ENCODE measurements at regions not wholly inside any gene's neighbourhood (a gene's known extent, or its start where the extent isn't known, plus 50 kb on each side); places are given as distances from the start of the nearest gene placed in this dataset.

DNA sequence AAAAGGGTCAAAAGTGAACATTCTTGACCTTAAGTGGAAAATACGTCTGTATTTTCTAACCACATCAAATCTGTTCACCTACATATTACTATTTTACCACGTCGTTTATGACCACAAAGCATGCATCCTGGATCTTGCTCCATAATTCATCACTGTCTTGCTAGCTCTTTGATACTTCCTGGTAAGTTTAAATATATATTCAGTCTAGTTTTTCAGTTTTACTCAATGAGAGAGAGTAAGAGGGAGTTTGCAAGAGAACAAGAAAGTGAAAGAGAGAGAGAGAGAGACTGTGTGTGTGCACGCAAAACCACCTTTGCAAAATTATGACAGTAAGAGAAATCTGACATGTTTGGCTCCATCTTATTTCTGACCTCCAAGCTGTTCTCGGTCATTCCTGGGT, 173.7 kb upstream of the GALNTL6 start:
- ATAC-seq (no peak), DNase-seq (ENCODE audit: low spot score) (no peak)

- no peak for ATAC-seq
- no peak for DNase-seq (ENCODE audit: low spot score)
These were observed 176.6 kb upstream of the GALNTL6 start for GRCh38 chr4:171636606-171637005.

- DNase-seq (ENCODE audit: low spot score), result no peak
These were observed 183.5 kb upstream of the GALNTL6 start for GRCh38 chr4:171629737-171630136.

DNA sequence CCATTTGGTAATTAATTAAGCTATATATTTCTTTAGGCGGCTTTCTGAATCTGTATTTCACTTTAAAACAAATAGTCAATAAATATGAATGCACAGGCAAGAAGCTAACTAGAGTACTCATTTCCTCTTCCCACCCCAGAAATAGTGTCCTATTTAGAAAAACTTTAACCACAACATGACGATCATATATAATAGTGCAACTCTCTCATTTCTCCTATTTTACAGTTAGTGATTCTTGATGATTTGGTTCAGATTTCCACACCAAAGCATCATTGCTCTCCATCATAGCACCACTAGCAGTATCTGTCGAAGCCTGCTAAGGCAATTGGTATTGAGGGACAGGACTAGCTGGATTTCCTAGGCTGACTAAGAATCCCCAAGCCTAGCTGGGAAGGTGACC, 184.0 kb upstream of the GALNTL6 start:
- no peak for DNase-seq (ENCODE audit: low spot score)
- ATAC-seq, result no peak

More at GRCh38 chr4:171629737-171630136, 183.5 kb upstream of the GALNTL6 start:
- no peak for ATAC-seq

DNA sequence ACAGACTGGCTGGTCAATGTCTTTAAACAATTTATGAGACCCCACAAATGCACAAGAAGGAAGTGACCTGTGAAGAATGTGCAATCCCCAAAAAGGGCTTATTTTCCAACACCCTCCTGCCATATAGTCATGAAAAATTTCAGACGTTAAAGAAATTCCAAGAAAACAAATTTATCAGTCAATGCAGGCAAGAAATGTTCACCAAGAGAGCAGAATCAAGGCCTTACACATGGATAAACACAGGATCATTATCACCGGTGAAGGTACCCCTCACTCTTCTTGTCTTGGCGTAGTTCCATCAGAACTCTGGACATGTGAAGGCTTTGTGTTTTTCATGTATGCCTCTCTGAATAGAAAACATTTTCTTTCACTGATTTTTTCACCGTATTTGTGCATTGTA, 186.7 kb upstream of the GALNTL6 start:
- ATAC-seq (no peak), DNase-seq (ENCODE audit: low spot score) (no peak)

DNA sequence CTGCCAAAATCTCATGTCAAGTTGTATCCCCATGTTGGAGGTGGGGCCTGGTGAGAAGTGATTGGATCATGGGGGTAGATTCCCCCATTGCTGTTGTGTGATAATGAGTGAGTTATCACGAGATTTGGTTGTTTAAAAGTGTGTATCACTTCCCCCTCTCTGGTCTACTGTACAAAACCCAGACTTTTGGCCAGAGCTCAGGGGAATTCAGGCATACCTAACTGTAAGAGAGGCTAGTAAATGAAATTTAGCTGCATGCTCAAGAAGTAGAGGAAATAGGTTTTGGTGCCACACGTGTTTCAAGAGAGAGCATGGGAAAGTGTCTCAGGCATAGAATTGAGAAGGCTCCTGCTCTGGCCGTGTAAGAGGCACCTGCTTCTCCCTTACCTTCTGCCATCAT, 190.5 kb upstream of the GALNTL6 start:
- ATAC-seq (no peak), DNase-seq (ENCODE audit: low spot score) (no peak)

GRCh38 chr4:171621646-171622045, 191.6 kb upstream of the GALNTL6 start:
- no peak for ATAC-seq
- DNase-seq (ENCODE audit: low spot score), result no peak

- DNase-seq (ENCODE audit: low spot score) (no peak), ATAC-seq (no peak)
These were observed 200.3 kb upstream of the GALNTL6 start for GRCh38 chr4:171612907-171613306.

- ATAC-seq (no peak), DNase-seq (ENCODE audit: low spot score) (no peak)
These were observed 210.4 kb upstream of the GALNTL6 start for GRCh38 chr4:171602638-171603355.

DNA sequence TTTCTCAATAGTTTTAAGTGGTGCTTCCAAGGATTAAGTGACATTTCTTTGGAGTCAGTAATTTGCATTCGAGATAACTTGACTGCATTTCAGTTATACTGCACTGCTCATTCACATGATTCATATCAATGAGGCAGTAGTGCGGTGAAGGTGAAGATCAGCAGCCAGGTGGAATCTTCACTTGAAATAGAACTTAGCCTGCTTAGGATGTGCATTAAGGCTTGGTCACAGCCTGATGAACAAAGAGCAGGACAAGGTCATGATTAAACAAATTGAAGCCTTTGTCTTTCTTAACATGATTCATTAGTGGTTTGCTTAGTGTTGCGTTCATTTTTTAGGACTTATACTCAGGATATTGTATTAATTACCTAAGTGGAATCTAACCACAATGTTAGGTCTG, 212.1 kb upstream of the GALNTL6 start:
- DNase-seq (ENCODE audit: low spot score), result no peak
- no peak for ATAC-seq

DNA sequence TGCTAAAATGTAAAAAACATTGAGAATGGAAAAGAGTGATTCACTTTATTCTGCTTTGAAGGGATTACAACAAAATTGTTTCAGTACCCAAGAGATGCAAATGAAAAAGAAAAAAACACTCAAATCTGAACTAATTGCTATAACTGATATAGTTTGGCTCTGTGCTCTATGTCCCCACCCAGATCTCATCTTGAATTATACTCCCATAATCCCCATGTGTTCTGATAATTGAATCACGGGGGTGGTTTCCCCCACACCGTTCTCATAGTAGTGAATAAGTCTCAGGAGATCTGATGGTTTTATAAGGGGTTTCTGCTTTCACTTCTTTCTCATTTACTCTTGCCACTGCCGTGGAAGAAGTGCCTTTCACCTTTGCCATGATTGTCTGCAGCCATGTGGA, 213.6 kb upstream of the GALNTL6 start:
- DNase-seq (ENCODE audit: low spot score) (no peak), ATAC-seq (no peak)

- ATAC-seq (no peak), DNase-seq (ENCODE audit: low spot score) (no peak)
These were observed 218.9 kb upstream of the GALNTL6 start for GRCh38 chr4:171594293-171594692.

- DNase-seq (ENCODE audit: low spot score), result no peak
- no peak for ATAC-seq
These were observed 222.5 kb upstream of the GALNTL6 start for GRCh38 chr4:171590716-171591115.

- no peak for DNase-seq (ENCODE audit: low spot score)
- no peak for ATAC-seq
These were observed 224.4 kb upstream of the GALNTL6 start for GRCh38 chr4:171588764-171589163.

DNA sequence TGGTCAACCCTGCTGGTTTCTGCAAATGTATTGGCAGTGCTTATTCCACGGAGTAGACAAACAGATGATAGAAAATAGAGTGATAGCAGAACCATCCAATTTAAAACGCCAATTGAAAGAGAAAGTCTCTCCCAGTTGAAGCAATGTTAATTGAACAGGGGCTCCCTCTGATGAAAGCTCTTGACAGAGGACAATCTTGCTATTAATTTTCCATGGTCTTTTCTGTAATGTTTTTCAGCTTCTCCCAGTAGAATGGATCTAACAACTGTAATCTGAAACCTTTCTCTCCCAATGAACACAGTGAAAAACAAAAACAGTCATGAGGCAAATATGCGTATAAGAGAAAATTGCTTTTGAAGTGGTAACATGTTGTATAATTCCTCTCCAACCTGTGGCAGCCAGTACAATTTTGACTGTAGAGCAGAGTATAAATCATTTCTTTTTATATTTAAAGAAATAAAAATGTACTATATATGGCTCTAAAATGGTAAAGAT, 225.1 kb upstream of the GALNTL6 start:
- DNase-seq (ENCODE audit: low spot score) (no peak), ATAC-seq (no peak)

DNA sequence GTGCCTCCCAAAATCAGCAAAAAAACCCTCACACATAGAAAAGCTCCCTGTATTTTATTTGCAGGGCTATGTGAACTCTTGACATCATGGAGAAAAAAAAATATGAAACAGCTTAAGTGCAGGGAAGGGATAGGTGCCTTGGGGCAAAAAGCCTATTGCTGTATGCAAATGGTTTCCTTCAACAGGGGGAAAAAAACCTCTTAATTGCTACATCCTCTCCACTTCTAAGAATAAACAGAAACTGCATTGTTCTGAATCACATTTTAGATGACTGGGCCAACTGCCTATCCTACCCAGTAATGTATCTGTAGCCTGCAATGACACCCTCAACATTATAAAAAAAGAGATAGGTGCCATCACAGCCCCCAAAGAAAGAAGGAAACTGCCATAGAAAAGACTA, 229.4 kb upstream of the GALNTL6 start:
- DNase-seq (ENCODE audit: low spot score) (no peak), ATAC-seq (no peak)

DNA sequence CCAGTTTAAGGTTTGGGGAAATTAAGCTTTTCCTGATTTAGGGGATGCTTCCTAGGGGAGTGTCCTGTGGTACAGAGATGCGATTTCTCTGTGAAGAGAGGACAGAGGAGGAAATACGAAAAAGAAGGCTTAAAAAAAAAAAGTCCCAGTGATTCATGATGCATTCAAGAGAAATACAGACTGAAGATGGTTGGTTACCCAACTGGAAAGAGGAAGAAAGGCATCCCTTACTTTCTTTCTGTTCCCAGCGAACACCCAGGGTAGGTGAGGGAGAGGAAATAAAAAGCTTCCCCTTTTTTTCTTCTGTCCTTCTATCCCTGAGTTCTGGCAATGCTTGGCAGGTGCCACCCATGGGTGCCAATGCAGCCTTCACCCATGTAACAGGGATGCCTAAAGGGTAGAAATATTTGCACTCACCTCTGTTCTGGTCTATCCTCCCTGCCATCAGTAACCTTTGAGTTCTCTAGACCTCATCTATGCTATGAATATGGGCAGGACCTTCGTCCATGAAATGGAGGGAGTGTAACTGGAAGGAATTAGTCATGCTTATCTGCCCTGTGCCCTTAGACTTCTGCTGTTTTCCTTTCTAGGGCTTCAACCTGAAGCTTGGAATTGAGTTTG, 230.1 kb upstream of the GALNTL6 start:
- ATAC-seq (no peak), DNase-seq (ENCODE audit: low spot score) (no peak)

DNA sequence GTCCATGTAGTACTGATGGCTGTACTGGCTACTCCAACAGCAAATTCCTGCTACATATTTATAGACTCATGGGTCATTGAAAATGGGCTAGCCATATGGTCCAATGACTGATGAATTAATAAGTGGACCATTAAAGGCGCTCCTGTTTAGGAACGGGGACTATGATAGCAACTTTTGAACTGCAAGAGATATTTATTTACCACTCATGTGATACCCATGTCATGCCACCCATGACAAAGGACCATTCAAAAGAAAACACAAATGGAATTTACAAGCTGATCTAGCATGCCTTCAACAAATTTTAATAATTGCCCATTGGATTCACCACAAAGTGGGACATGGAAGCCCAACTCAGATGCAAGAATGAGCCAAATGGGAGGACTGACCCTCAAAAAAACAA, 240.0 kb upstream of the GALNTL6 start:
- DNase-seq (ENCODE audit: low spot score), result no peak
- ATAC-seq, result no peak

DNA sequence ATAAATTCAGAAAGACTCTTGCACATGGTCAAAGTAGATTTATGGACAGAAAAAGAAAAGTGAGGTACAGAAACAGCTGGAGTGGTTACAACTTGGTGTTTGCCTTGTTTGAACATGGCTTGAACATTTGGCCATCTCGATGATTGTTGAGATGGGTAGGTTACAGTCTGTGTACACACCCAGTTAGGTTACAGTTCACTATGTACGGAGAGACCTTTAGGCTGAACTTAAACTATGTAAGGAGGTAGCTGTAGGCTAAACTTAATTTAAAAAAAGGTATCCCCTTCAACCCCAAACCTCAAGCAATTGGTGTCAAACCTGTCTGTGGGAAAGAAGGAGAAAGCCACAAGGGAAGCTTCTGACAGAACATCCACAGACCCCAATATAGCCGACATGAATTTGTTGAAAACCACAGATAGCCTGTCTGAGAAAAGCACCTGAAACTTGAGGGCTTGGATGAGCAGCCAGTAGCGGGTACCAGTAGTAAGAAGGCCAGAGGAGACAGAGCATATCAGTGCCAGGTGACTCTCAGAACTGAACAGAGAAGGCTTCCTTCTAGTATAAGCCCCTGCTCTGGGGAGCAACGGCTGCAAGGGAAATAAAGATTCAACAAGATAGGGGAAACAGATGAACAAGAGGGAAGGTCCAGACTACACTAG, 247.9 kb upstream of the GALNTL6 start:
- no peak for DNase-seq (ENCODE audit: low spot score)
- no peak for ATAC-seq

DNA sequence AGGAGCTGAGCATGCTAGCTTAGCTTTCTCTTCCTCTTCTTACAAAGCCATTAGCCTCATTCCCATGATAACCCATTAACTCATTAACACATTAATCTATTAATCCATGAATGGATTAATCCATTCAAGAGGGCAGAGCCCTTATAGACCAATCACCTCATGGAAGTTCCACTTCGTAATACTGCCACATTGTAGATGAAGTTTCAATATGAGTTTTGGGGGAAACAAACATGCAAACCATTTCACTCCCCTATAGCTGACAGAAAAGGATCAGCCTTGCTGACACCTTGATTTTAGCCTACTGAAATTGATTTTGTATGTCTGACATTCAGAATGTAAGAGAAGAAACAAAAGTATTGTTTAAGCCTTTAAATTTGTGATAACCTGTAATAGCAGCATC, 251.8 kb upstream of the GALNTL6 start:
- ATAC-seq (no peak), DNase-seq (ENCODE audit: low spot score) (no peak)

- DNase-seq (ENCODE audit: low spot score) (no peak), ATAC-seq (no peak)
These were observed 259.2 kb upstream of the GALNTL6 start for GRCh38 chr4:171553961-171554360.

DNA sequence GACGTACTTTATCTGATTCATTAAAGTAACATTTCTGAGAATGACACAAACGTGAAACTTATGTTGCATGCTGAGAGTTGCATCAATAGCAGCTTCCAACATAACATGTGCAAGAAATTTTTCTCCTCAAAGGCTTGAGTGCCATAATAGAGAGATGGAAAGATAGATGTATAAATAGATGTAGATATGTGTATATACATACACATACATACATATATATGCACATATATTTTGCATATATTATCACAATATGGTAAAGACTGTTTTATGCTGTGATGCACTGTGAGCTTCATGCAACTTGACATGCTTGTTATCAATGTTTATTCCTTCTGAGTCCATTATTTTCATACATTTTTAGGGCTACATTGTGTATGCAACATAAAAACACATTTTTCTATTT, 270.6 kb upstream of the GALNTL6 start:
- DNase-seq (ENCODE audit: low spot score), result no peak
- no peak for ATAC-seq

Data from left lobe of liver (tissue), 2 donors.